NT2/D1 (cell line): ENCODE measurements at regions not wholly inside any gene's neighbourhood (a gene's known extent, or its start where the extent isn't known, plus 50 kb on each side); places are given as distances from the start of the nearest gene placed in this dataset.

Experiments
- DNase-seq: peaks from one replicate; pipeline ENCODE4 v3.0.0-alpha.2; 2011; ENCODE audit warnings: low read depth, low spot score
- H3K27me3 ChIP-seq: 2 replicates; pipeline ENCODE4 v1.6.0; 2011; ENCODE audit warnings: mild to moderate bottlenecking; ENCODE audit not compliant: insufficient read length, insufficient read depth
- H3K36me3 ChIP-seq: 2 replicates; pipeline ENCODE4 v1.6.1; 2011; ENCODE audit warnings: mild to moderate bottlenecking, low read length, mixed read lengths; ENCODE audit not compliant: insufficient read depth, insufficient read length
- H3K4me1 ChIP-seq: 2 replicates; pipeline ENCODE4 v1.5.1; 2011; ENCODE audit not compliant: insufficient read depth, insufficient read length
- H3K4me3 ChIP-seq: 2 replicates; pipeline ENCODE4 v1.5.1; 2011; ENCODE audit warnings: low read depth; ENCODE audit not compliant: insufficient read length
- H3K9ac ChIP-seq: 2 replicates; pipeline ENCODE4 v1.6.0; 2011; ENCODE audit warnings: low read depth; ENCODE audit not compliant: insufficient read length
- H3K9me3 ChIP-seq: 2 replicates; pipeline ENCODE4 v1.5.1; 2011; ENCODE audit warnings: mild to moderate bottlenecking, low read length; ENCODE audit not compliant: insufficient read depth
- SUZ12 ChIP-seq: IDR thresholded peaks from 2 replicates; pipeline ENCODE4 v1.6.1; 2011; ENCODE audit not compliant: insufficient read length, insufficient read depth; ENCODE audit errors: extremely low read depth
- YY1 ChIP-seq: IDR thresholded peaks from 2 replicates; pipeline ENCODE4 v1.6.1; 2011; ENCODE audit not compliant: insufficient read length, insufficient read depth
- ZNF274 ChIP-seq: IDR thresholded peaks from 2 replicates; pipeline ENCODE4 v1.6.1; 2011; ENCODE audit warnings: mild to moderate bottlenecking, low read depth, low read length

- Histone ChIP-seq H3K9me3 (no peaks in the 10 kb centered on the region), H3K27me3 (no peaks in the 10 kb centered on the region), H3K4me1 (no peaks in the 10 kb centered on the region), H3K4me3 (no peak overlapping the region), H3K36me3 (no peaks in the 10 kb centered on the region), H3K9ac (no peak overlapping the region)
- DNase-seq, result no peak
- TF ChIP-seq ZNF274 (no peak), YY1 (no peak), SUZ12 (no peak)
Observed at GRCh38 chr3:44185396-44185915, 56.2 kb upstream of the TOPAZ1 start.

- no peak for TF ChIP-seq SUZ12
- no peak for TF ChIP-seq YY1
- TF ChIP-seq ZNF274, result no peak
- Histone ChIP-seq H3K36me3 (no peaks in the 10 kb centered on the region), H3K9ac (no peak overlapping the region), H3K27me3 (no peaks in the 10 kb centered on the region), H3K4me3 (no peak overlapping the region), H3K9me3 (no peaks in the 10 kb centered on the region), H3K4me1 (no peaks in the 10 kb centered on the region)
- DNase-seq, result no peak
Observed at GRCh38 chr3:44186111-44186672, 55.5 kb upstream of the TOPAZ1 start.

GRCh38 chr3:44186712-44187111, 55.0 kb upstream of the TOPAZ1 start:
- no peak overlapping the region for H3K4me3 ChIP-seq
- H3K27me3 ChIP-seq, result no peaks in the 10 kb centered on the region
- TF ChIP-seq SUZ12, result no peak
- no peak for TF ChIP-seq ZNF274
- no peak for TF ChIP-seq YY1
- H3K9ac ChIP-seq, result no peak overlapping the region
- peaks cover 4% of the 10 kb centered on the region; the same call in 1 of the 2 replicates for H3K9me3 ChIP-seq
- no peak for DNase-seq
- no peaks in the 10 kb centered on the region for H3K4me1 ChIP-seq
- H3K36me3 ChIP-seq, result no peaks in the 10 kb centered on the region
